Lower leg skin (tissue), 3 donors: ENCODE measurements at regions not wholly inside any gene's neighbourhood (a gene's known extent, or its start where the extent isn't known, plus 50 kb on each side); places are given as distances from the start of the nearest gene placed in this dataset.

Source experiments
- CTCF ChIP-seq, 3 donors: fragments of 450-650 bp; IDR thresholded peaks; one replicate each; pipeline ENCODE4 v1.5.1; 2016; ENCODE audit warnings: antibody characterized with exemption in 3 of 3, mild to moderate bottlenecking in 3 of 3, moderate library complexity in 2 of 3
- POLR2A ChIP-seq, 2 donors: fragments of 450-650 bp; IDR thresholded peaks; one replicate each; pipeline ENCODE4 v1.6.1; 2016 to 2017; ENCODE audit warnings: antibody characterized with exemption in 2 of 2, mild to moderate bottlenecking in 1 of 2, moderate library complexity in 1 of 2

DNA sequence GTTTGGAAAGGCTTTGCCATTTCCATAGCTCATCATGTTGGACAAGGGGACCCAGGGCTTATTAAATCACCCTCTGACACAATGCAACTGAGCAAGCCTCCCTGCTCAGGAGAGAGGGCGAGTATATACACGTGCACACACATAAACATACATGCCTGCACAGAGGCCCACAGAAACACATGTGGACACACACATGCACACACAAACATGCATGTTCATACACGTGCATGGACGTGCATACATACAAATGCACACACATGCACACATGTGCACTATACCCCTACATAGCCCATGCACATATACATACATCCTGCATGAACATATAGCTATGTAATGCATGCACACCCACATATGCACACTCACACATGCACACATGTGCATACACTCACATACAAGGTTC lies 99.5 kb upstream of the ALDH1B1 start:
- TF ChIP-seq CTCF (IDR thresholded peaks at IDR 0.05) (no peak), POLR2A (IDR thresholded peaks at IDR 0.05) (no peak)
